Stromal cell of bone marrow (primary cell): ENCODE measurements at regions not wholly inside any gene's neighbourhood (a gene's known extent, or its start where the extent isn't known, plus 50 kb on each side); places are given as distances from the start of the nearest gene placed in this dataset.
"Not testable (repeated sequence)": the region's sequence is repeated elsewhere in the genome, so short reads cannot be mapped to it uniquely, and the experiment has no call there.

ENCODE experiments used
- DNase-seq: peaks from one replicate; pipeline ENCODE4 v3.0.0-alpha.2; 2012; ENCODE audit warnings: low read depth

- no peak for DNase-seq
Measured at GRCh38 chr13:68645814-68646213, 1415.7 kb upstream of the PCDH9 start.

- no peak for DNase-seq
Measured at GRCh38 chr13:68644611-68645010, 1414.5 kb upstream of the PCDH9 start.

- no peak for DNase-seq
Measured at GRCh38 chr13:68636784-68637183, 1406.6 kb upstream of the PCDH9 start.

GRCh38 chr13:68628994-68629393 lies 1398.9 kb upstream of the PCDH9 start:
- DNase-seq, result no peak

GRCh38 chr13:68627379-68627778 lies 1397.2 kb upstream of the PCDH9 start:
- no peak for DNase-seq

GRCh38 chr13:68616600-68617222 lies 1386.6 kb upstream of the PCDH9 start:
- no peak for DNase-seq

GRCh38 chr13:68609661-68610060 lies 1379.5 kb upstream of the PCDH9 start:
- DNase-seq, result no peak

GRCh38 chr13:68608147-68608546 lies 1378.0 kb upstream of the PCDH9 start:
- DNase-seq, result no peak

GRCh38 chr13:68597641-68598040 lies 1367.5 kb upstream of the PCDH9 start:
- no peak for DNase-seq

- DNase-seq, result no peak
Measured at GRCh38 chr13:68588623-68589022, 1358.5 kb upstream of the PCDH9 start.

GRCh38 chr13:68584776-68585175 lies 1354.6 kb upstream of the PCDH9 start:
- no peak for DNase-seq

- DNase-seq, result no peak
Measured at GRCh38 chr13:68574053-68574452, 1343.9 kb upstream of the PCDH9 start.

- DNase-seq, result no peak
Measured at GRCh38 chr13:68551701-68552522, 1321.8 kb upstream of the PCDH9 start.

GRCh38 chr13:68550330-68550729 lies 1320.2 kb upstream of the PCDH9 start:
- no peak for DNase-seq

- DNase-seq, result no peak
Measured at GRCh38 chr13:68540244-68540643, 1310.1 kb upstream of the PCDH9 start.

- DNase-seq, result no peak
Measured at GRCh38 chr13:68535329-68535728, 1305.2 kb upstream of the PCDH9 start.

- not testable (repeated sequence) for DNase-seq
Measured at GRCh38 chr13:68527167-68527566, 1297.0 kb upstream of the PCDH9 start.

GRCh38 chr13:68523838-68524424 lies 1293.8 kb upstream of the PCDH9 start:
- no peak for DNase-seq

- DNase-seq, result no peak
Measured at GRCh38 chr13:68522184-68522583, 1292.0 kb upstream of the PCDH9 start.

- no peak for DNase-seq
Measured at GRCh38 chr13:68509734-68510621, 1279.8 kb upstream of the PCDH9 start.

- no peak for DNase-seq
Measured at GRCh38 chr13:68506888-68507551, 1276.9 kb upstream of the PCDH9 start.

- no peak for DNase-seq
Measured at GRCh38 chr13:68490594-68490993, 1260.5 kb upstream of the PCDH9 start.
